ENCODE measurements at regions not wholly inside any gene's neighbourhood (a gene's known extent, or its start where the extent isn't known, plus 50 kb on each side); places are given as distances from the start of the nearest gene placed in this dataset.

DNA sequence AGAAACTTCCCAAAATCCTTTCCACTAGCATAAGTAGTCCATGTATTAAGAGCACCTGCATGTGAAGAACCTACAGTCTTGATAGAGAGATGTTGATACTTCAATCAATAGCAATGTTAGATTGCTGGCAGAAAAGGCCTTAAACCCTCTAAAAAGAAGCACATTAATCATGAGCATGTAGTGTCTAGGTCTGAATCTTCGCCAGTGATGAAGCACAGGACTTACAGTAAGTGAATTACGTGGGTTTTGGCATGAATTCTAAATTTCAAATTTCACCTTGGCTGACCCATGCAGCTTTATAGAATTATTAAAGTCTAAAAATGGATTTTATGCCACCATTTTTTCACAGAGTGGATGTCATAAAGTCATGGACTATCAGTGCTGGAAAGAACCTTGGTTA lies 791.6 kb upstream of the NOVA1 start:
- no peak for DNase-seq (ENCODE audit: low read depth, low spot score)
- no peak overlapping the region for H3K4me3 ChIP-seq (ENCODE audit: low read length)

DNA sequence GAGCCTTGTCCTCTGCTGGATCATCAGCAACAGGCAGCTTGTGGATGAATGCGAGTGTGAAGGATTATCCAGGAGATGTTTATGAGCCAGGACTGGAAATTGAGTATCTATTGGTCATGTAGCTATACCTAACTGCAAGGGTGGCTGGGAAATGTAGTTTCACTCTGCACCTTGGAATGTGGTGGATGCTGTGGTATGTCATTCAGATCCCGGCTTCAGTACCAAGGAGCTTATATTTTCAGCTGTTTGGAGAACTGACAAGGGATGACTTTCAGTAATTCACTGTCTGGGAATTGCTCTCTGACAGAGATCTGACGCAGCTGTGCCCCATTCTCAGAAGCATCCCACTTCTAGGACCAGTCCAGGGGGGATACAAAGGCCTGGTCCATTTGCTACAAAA lies 792.3 kb upstream of the NOVA1 start:
- no peak for DNase-seq (ENCODE audit: low read depth, low spot score)
- no peak overlapping the region for H3K4me3 ChIP-seq (ENCODE audit: low read length)

DNA sequence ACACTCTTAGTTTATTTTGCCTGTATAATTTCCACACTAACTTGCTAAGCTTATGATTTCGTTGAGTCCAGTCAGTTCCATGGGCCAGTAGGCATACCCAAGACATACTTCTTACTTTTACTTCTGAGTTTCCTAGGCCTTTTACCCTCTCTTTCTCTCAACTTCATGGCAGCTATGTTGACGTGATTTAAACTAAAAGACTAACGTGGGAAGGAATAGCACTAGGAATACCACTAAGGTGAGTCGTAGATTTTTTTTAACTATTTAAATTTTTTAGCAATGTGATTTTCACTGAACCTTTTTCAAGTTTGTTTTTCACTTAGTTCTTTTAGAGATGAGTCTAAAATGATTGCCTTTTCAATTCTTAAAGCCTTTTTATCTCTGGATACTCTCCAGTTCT lies 793.5 kb upstream of the NOVA1 start:
- no peak overlapping the region for H3K4me3 ChIP-seq (ENCODE audit: low read length)
- DNase-seq (ENCODE audit: low read depth, low spot score) = no peak

DNA sequence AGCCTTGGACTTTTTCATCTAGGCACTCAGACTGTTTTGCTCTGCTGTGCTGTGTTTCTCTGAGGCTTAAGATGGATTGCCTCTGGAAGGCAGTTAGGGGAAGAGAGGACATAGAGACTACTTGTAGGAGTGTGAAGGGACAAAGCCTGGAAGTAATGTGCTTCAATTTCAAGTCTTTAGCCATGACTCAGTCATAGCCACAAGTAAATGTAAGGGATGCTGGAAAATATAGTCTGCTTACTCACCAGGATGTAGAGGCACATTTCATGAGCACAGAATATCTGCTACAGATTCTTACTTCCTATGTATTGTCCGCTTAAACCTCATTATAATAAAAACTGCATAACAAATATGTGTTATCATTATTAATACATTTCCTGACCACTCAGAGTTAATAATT lies 794.3 kb upstream of the NOVA1 start:
- no peak for DNase-seq (ENCODE audit: low read depth, low spot score)
- H3K4me3 ChIP-seq (ENCODE audit: low read length) = no peak overlapping the region

DNA sequence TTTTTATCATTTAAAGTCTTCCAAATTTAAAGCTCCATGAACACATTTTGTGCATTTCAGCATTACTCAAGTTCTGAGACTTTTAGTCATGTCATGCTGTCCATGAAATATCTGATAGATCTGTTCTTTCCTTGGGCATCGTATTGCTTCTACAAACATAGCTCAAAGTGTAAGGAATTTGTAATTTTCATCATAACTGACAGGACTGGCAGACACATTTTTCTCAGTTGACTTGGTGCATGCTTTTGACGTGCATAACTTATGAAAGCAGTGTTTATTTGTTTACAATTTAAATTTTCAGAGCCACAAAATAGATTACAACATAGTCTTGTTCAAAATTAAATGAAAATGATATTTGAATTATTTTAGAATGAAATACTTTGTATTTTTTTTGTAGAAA lies 812.1 kb upstream of the NOVA1 start:
- no peak overlapping the region for H3K4me3 ChIP-seq (ENCODE audit: low read length)
- no peak for DNase-seq (ENCODE audit: low read depth, low spot score)

DNA sequence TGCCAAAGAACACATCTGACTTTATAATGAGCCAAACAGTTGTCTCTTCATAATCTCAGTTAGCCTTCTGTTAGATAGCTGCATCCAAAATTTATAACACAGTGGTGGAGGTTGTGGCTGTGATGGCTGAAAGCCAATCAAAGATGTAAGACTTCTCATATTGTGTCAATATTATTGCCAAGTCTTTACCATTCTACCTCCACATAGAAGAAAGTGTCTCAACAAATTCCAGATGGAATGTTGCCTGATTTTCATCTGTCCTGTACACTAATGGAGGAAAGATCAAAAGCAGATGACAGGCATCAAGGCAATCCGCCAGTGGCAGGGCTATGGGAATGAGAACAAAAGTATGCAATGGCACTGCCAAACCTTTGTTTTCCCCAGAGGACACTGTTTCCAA lies 813.1 kb upstream of the NOVA1 start:
- no peak for DNase-seq (ENCODE audit: low read depth, low spot score)
- no peak overlapping the region for H3K4me3 ChIP-seq (ENCODE audit: low read length)

DNA sequence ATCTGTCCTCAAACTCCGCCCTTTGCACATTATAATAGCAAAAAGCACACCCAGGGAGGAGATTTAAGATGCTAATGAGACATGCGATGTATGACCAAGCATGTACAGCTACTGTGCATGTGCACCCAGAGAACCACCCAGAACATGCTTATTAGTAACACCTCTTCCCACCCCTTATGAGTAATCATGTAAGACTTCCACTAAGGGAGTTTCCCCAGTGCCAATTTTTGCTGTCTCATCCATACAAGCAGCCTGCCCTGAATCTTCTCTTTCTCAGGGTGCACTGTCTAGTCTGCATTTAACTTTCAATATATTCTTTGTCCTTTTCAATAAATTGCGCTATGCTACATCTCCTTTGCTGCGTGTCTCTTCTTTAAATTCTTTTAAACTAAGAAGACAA lies 830.0 kb upstream of the NOVA1 start:
- no peak overlapping the region for H3K4me3 ChIP-seq (ENCODE audit: low read length)
- DNase-seq (ENCODE audit: low read depth, low spot score) = no peak

DNA sequence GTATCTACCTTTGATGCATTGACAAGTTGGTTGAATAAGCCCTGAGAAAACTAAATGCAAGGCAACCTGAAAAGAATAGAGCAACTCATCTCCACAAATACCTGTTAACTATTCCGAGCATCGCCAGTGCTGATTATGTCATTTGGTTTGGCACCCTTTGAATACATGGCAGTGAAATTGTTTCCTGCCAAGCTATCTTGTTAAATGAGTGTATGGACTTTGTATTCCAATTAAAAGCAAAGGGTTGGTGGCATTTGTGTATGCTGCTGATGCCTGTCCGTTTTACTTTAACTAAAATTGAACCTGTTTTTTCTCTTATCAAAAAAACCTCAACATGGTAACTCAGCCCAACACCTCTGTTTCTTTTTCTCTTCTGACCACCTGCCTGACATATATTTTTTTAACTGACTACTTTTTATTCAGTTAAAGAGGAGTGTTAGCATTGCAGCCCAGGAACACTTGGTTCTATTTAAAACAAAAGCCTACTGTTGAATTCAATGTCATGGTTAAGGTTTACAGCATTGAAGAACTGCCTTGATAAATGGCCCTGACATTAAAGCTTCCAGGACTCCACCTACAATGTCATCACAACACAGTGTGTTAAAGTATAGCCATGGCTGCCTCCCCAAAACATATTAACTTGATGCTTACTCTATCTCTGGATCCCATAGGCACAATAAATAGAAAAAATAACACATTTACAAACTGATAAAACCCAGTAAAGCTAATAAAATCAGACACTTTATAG lies 838.3 kb upstream of the NOVA1 start:
- DNase-seq (ENCODE audit: low read depth, low spot score) = no peak

DNA sequence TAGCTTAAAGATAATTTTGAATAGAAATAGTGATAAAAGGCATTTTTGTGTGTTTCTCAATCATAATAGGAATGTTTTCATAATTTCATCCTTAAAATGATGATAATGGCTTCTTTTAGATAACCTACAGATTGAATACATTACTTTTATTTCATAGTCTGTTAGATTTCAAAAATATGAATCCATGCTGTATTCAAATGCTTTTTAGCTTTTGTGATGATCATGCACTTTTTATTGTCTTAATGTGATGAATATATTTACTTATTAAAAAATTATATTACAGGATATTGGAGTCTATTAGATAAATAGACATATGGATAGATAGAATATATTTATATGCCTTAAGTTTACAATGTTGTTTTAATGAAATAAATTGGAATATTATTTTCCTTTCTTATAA lies 886.8 kb upstream of the NOVA1 start:
- no peak overlapping the region for H3K4me3 ChIP-seq (ENCODE audit: low read length)
- no peak for DNase-seq (ENCODE audit: low read depth, low spot score)

More for the DNA sequence above, 838.3 kb upstream of the NOVA1 start:
- H3K4me3 ChIP-seq (ENCODE audit: low read length) = no peak overlapping the region

DNA sequence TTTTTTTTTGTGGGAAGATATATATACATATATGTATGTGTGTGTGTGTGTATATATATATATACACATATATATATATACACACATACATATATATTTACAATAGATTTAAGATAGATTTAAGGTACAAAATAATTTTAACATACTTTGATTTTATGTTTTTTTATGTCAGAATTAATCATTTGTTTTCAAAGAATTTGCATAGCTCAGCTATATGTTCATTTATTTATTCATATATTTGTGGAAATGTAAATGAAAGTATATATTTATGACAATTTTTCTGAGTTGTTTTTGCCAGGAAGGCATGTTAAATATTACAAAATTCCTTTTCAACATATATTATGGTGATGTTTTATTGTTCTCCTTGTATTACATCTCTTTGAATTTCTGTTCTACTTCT lies 887.4 kb upstream of the NOVA1 start:
- DNase-seq (ENCODE audit: low read depth, low spot score) = no peak
- no peak overlapping the region for H3K4me3 ChIP-seq (ENCODE audit: low read length)

DNA sequence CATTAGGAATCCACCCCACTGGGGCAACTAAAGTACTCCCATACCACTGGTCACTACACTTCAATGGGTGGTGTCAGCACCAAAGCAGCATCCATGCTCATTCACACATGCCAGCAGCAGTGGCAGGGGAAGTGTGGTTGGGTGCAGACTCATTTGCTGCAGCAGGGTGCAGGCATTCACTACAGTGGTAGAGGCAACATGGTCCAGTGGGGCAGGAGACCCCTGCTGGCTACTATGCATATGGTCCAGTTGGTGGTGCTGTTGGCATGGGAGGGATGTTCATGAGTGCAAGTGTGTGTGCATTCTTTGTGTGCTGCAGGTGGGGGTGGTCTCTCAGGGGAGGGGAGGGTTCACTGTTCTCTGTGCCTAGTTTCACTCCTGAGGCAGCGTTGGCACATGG lies 908.4 kb upstream of the NOVA1 start:
- no peak for DNase-seq (ENCODE audit: low read depth, low spot score)
- H3K4me3 ChIP-seq (ENCODE audit: low read length) = no peak overlapping the region

DNA sequence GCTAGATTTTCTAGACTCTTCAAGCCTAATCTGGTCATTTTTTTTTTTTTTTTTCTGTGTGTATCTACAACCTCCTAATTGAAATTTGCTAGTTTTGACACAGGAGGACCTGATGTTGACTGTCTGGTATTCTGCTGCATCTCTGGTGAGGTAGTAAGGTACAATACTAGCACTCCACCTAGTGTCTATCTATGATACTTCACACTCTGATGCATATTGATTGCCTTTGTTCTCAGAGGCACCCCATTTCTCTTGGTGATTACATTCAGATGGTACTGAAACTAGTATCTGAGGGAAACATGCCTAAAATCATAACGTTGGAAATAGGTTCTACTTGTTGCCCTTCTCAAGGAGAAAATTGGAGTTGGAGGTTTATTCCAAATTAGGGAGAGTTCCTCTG lies 930.5 kb upstream of the NOVA1 start:
- DNase-seq (ENCODE audit: low read depth, low spot score) = peak; percentile 30

DNA sequence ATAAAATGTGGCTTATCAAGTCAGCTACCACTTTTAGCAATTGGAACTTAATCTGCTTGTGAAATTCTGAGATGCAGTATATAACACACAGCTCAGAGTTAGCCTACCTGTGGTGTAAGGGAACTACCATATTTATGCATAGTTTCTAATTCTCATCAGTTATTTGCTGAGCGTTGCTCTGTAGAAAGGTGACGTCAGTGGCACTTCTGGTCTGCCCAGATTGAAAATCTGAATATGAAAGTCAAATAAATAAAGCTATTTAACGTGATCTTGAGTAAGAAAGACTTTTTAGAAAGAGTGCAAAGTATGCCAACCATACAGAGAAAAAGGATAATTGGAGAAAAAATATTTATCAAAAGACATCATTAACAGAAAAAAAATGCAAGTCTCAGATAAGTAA lies 938.9 kb upstream of the NOVA1 start:
- H3K4me3 ChIP-seq (ENCODE audit: low read length) = no peak overlapping the region
- DNase-seq (ENCODE audit: low read depth, low spot score) = no peak

More for the DNA sequence above, 930.5 kb upstream of the NOVA1 start:
- no peak overlapping the region for H3K4me3 ChIP-seq (ENCODE audit: low read length)

DNA sequence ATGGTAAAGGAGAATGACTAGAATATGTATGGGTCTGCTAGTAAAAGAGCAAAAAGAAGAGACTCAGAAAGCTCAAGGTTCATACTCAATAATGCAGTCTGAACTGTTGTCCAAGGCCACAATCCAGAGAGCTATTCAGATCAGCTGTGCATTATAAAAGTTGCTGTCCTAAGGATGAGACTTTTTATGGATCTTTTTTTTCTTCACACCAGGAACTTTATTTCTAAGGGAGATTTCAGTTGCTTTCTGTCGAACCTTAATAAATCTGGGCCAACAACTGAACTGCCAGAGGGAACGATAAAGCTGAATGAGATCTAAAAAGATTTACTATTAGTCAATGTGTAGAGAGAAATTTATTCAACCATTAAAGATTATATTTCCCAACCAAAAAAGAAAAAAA lies 948.3 kb upstream of the NOVA1 start:
- H3K4me3 ChIP-seq (ENCODE audit: low read length) = no peak overlapping the region
- no peak for DNase-seq (ENCODE audit: low read depth, low spot score)

DNA sequence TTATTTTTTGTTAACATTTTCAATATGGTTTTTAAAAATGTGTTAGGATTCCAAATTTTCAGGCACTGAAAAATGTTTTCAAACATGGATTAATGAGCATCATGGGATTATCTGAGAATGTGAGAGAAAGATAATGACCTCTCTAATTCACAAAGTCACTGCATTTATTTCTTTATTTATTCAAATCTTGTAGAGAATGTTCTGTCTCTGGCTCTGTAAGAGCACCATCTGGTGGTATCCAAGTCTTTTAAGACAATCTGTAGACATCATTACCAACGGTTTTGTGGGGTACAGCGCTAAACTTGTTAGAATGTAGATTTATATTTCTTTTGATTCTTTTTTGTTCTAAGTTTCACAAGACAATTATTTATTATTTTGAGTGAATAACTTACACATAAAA lies 956.0 kb upstream of the NOVA1 start:
- H3K4me3 ChIP-seq (ENCODE audit: low read length) = no peak overlapping the region
- peak; percentile 1 for DNase-seq (ENCODE audit: low read depth, low spot score)

DNA sequence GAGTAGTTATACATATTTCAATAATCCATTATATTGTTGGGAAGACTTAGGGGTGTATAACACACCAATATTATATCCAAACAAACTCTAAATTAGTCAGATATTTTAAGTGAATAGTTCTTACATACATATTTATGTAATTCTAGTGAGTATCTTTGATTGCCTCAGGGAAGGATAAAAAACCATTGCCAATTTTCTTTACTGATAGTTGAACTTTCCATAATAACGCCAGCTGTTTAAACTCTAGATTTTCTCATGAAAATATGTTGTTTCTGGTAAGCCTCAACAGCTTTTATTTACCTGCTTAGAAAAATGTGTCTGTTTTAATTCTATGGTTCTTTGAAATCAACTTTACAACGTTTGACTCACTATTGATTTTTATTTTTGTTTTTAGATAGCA lies 959.6 kb upstream of the NOVA1 start:
- no peak overlapping the region for H3K4me3 ChIP-seq (ENCODE audit: low read length)
- no peak for DNase-seq (ENCODE audit: low read depth, low spot score)

DNA sequence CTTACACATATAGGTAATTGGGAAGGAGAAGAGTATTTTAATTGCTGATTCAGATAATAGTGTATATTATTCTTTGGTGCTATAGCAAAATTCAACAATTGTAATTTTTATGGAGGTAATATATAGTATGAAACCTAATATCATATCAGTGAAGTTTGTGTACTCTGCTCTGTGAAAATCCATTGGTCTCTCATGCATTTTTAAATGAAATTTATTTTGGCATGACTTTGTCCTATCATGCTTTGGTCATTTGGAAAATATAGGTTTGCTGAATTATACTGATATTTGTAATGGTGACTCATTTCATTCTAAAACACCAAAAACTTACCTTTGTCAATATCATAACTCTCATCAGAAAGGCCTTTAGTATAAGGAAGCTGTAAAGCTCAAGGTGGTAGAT lies 962.0 kb upstream of the NOVA1 start:
- no peak for DNase-seq (ENCODE audit: low read depth, low spot score)
- H3K4me3 ChIP-seq (ENCODE audit: low read length) = no peak overlapping the region

DNA sequence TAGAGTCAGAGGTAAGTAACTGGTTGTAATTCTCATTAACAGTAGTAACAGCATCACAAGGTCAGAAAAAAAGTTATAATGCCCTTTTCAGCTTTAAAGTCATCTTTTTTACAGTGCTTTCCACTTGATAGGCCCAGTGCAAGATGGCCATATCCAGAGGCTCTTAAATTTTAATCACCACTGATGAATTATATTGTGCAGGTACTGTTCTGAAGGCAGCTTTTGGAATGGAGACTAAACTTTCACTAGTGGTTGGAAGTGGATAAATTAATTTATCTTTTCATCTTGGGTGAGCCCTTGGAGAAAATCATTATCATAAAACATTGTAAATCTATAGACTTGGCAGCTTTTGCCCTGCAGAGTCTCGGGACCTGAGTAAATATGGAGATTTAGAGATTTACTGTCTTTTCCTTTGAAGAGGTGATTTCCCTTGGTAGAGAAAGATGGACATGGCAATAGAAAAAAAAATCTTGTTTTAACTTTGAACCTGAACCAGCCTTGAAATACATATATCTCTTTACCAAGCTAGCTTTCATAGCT lies 969.1 kb upstream of the NOVA1 start:
- H3K4me3 ChIP-seq (ENCODE audit: low read length) = no peak overlapping the region
- no peak for DNase-seq (ENCODE audit: low read depth, low spot score)

DNA sequence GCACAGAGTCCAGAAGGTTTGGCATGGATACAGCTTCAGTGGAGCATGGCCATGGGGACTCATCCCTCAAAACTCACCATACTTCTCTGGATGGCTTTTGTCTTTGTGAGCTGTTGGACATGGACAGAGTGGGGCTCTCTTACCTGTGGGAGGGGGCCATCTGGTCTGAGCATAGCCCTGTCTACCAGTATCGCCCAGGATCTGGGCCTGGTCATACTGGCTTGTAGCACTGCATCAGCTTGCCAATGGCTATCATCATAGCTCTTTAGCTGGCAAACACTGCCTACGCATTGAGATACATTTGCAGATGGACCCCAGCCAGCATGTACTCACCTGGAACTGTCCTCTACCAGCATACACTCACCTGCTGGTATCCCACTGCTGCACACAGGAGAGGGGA lies 975.2 kb upstream of the NOVA1 start:
- H3K4me3 ChIP-seq (ENCODE audit: low read length) = no peak overlapping the region

DNA sequence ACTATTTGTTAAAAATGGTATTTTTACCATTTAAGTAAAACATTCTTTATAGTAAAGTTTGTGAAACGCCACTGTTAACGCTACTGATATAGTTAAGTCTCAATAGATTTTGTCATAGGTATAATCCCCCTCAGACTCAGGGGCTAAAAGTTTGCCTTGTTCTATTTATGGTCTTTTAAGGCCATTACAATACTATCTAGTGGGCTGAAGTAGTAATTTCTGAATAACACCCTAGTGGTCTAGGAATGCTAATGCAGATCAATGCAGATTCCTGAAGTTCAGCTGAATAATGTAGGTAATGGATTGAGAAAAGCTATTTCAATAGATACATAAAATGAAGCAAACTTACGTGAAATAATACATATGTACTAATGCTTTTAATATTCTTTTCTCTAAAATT lies 989.3 kb upstream of the NOVA1 start:
- no peak for DNase-seq (ENCODE audit: low read depth, low spot score)

More for the DNA sequence above, 975.2 kb upstream of the NOVA1 start:
- DNase-seq (ENCODE audit: low read depth, low spot score) = no peak

DNA sequence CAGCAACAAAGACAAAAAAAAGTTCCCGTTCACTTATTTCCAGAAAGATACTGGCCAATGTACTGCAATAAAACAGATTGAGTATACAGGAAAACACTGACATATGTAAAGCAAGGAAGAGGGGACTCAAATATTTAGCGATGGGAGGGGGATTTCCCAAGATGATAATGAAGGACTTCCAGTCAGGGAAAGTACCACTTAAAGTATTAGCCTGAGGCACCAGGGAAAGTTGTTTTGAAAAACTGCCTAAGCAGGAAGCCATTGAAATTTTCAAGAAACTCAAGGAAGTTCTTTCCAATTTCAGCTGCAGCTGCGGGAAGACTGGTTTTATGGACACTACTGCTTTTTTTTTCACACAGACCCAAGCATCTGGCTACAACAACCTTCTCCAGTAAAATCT lies 1007.4 kb upstream of the NOVA1 start:
- no peak for DNase-seq (ENCODE audit: low read depth, low spot score)
- H3K4me3 ChIP-seq (ENCODE audit: low read length) = no peak overlapping the region

More for the DNA sequence above, 989.3 kb upstream of the NOVA1 start:
- no peak overlapping the region for H3K4me3 ChIP-seq (ENCODE audit: low read length)
